ENCODE measurements at regions not wholly inside any gene's neighbourhood (a gene's known extent, or its start where the extent isn't known, plus 50 kb on each side); places are given as distances from the start of the nearest gene placed in this dataset.

- TF ChIP-seq CTCF (IDR thresholded peaks at IDR 0.05) = no peak
- no peak for DNase-seq
- peaks cover 37% of the 10 kb centered on the region for H3K36me3 Mint-ChIP-seq (ENCODE audit: low read depth)
- no peaks in the 10 kb centered on the region for H3K9me3 Mint-ChIP-seq
- peaks cover 22% of the 10 kb centered on the region for H3K4me1 Mint-ChIP-seq
- no peak overlapping the region for H3K4me3 Mint-ChIP-seq
- peaks cover 2% of the 10 kb centered on the region for H3K27me3 Mint-ChIP-seq (ENCODE audit: low read depth, poor library complexity)
- H3K27ac Mint-ChIP-seq = no peak overlapping the region
Observed at GRCh38 chr2:134137182-134137611, 116.7 kb upstream of the MGAT5 start.

- Mint-ChIP-seq H3K27ac (no peak overlapping the region), H3K4me1 (peaks cover 12% of the 10 kb centered on the region), H3K36me3 (ENCODE audit: low read depth) (peaks cover 39% of the 10 kb centered on the region), H3K27me3 (ENCODE audit: low read depth, poor library complexity) (peaks cover 2% of the 10 kb centered on the region), H3K9me3 (no peaks in the 10 kb centered on the region), H3K4me3 (no peak overlapping the region)
- no peak for DNase-seq
- no peak for TF ChIP-seq CTCF (IDR thresholded peaks at IDR 0.05)
Observed at GRCh38 chr2:134138115-134138514, 115.8 kb upstream of the MGAT5 start.

GRCh38 chr2:134139611-134140010 lies 114.3 kb upstream of the MGAT5 start:
- H3K27me3 Mint-ChIP-seq (ENCODE audit: low read depth, poor library complexity) = peaks cover 2% of the 10 kb centered on the region

GRCh38 chr2:134140251-134140661 lies 113.6 kb upstream of the MGAT5 start:
- peaks cover 16% of the 10 kb centered on the region for H3K4me1 Mint-ChIP-seq
- no peaks in the 10 kb centered on the region for H3K9me3 Mint-ChIP-seq
- peaks cover 2% of the 10 kb centered on the region for H3K27me3 Mint-ChIP-seq (ENCODE audit: low read depth, poor library complexity)
- H3K4me3 Mint-ChIP-seq = no peak overlapping the region
- TF ChIP-seq CTCF (IDR thresholded peaks at IDR 0.05) = no peak
- peak overlapping the region; percentile 1 for H3K27ac Mint-ChIP-seq
- H3K36me3 Mint-ChIP-seq (ENCODE audit: low read depth) = peaks cover 52% of the 10 kb centered on the region
- DNase-seq = no peak

More at GRCh38 chr2:134139611-134140010, 114.3 kb upstream of the MGAT5 start:
- H3K36me3 Mint-ChIP-seq (ENCODE audit: low read depth) = peaks cover 52% of the 10 kb centered on the region
- no peak overlapping the region for H3K27ac Mint-ChIP-seq
- H3K9me3 Mint-ChIP-seq = no peaks in the 10 kb centered on the region
- no peak for TF ChIP-seq CTCF (IDR thresholded peaks at IDR 0.05)
- no peak for DNase-seq
- peaks cover 16% of the 10 kb centered on the region for H3K4me1 Mint-ChIP-seq
- no peak overlapping the region for H3K4me3 Mint-ChIP-seq

- H3K4me3 Mint-ChIP-seq = no peak overlapping the region
- H3K27ac Mint-ChIP-seq = no peak overlapping the region
- peaks cover 49% of the 10 kb centered on the region for H3K36me3 Mint-ChIP-seq (ENCODE audit: low read depth)
- H3K27me3 Mint-ChIP-seq (ENCODE audit: low read depth, poor library complexity) = peaks cover 5% of the 10 kb centered on the region
- no peak for DNase-seq
- no peak for TF ChIP-seq CTCF (IDR thresholded peaks at IDR 0.05)
- H3K4me1 Mint-ChIP-seq = peaks cover 16% of the 10 kb centered on the region
- no peaks in the 10 kb centered on the region for H3K9me3 Mint-ChIP-seq
Observed at GRCh38 chr2:134141598-134142340, 112.1 kb upstream of the MGAT5 start.

DNA sequence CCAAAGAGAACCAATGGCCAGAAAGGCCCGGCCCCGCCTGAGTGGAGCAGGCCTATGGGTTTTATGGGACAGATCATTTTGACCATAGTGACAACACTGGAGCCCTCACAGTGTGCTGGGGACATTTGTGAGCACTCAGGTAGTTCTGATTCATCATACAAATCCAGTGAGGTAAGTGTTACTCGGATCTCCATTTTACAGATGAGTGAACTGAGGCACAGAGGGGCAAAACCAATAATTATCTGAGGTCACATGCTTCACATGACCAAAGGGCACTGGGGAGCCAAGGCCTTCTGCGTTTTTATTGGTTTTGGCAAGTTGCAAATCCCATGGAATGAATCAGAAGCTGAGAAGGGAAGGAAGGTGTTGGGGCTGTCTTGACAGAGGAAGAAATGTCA lies 111.5 kb upstream of the MGAT5 start:
- H3K4me3 Mint-ChIP-seq = no peak overlapping the region
- H3K4me1 Mint-ChIP-seq = peaks cover 16% of the 10 kb centered on the region
- H3K9me3 Mint-ChIP-seq = no peaks in the 10 kb centered on the region
- peaks cover 5% of the 10 kb centered on the region for H3K27me3 Mint-ChIP-seq (ENCODE audit: low read depth, poor library complexity)
- peaks cover 47% of the 10 kb centered on the region for H3K36me3 Mint-ChIP-seq (ENCODE audit: low read depth)
- no peak for TF ChIP-seq CTCF (IDR thresholded peaks at IDR 0.05)
- peak overlapping the region; percentile 62 for H3K27ac Mint-ChIP-seq
- no peak for DNase-seq
